CD4-positive, alpha-beta memory T cell (primary cell): ENCODE measurements at regions not wholly inside any gene's neighbourhood (a gene's known extent, or its start where the extent isn't known, plus 50 kb on each side); places are given as distances from the start of the nearest gene placed in this dataset.
A peak's percentile ranks its signal among the peaks of the same experiment; 100 is the strongest.

ENCODE experiments used
- CTCF ChIA-PET: fragments of 350-600 bp; sonication (Branson Sonifier 250); formaldehyde crosslinking; loops from one replicate; lab custom pipeline; 2021; ENCODE audit warnings: inconsistent platforms; ENCODE audit not compliant: partially characterized antibody; lab: Charles Lee
- POLR2A ChIA-PET: fragments of 350-600 bp; sonication (Branson Sonifier 250); formaldehyde crosslinking; loops from one replicate; lab custom pipeline; 2021; ENCODE audit not compliant: partially characterized antibody; lab: Charles Lee
- DNase-seq, 5 donors: peaks; one replicate each; pipeline versions ENCODE4 v3.0.0 to v3.0.0-alpha.2; 2020 to 2022; ENCODE audit warnings: mixed read lengths in 1 of 5
- H3K27ac ChIP-seq: one replicate; pipeline ENCODE4 v1.7.0; 2013; ENCODE audit warnings: low read depth, low read length
- H3K27me3 ChIP-seq: 2 replicates; pipeline ENCODE4 v1.7.0; 2013; ENCODE audit warnings: mild to moderate bottlenecking, low read length, moderate library complexity; ENCODE audit not compliant: insufficient read depth
- H3K36me3 ChIP-seq: 2 replicates; pipeline ENCODE4 v1.7.0; 2013; ENCODE audit warnings: mild to moderate bottlenecking, low read length, moderate library complexity; ENCODE audit not compliant: insufficient read depth
- H3K4me1 ChIP-seq: 2 replicates; pipeline ENCODE4 v1.7.0; 2013; ENCODE audit warnings: mild to moderate bottlenecking, low read length, moderate library complexity; ENCODE audit not compliant: insufficient read depth
- H3K4me3 ChIP-seq, 2 donors: one replicate each; pipeline ENCODE4 v1.7.0; 2013; ENCODE audit warnings: low read length in 2 of 2, mild to moderate bottlenecking in 1 of 2
- H3K9me3 ChIP-seq, 2 donors: one replicate each; pipeline ENCODE4 v1.7.0; 2013; ENCODE audit warnings: low read length in 2 of 2, control low read depth in 1 of 2; ENCODE audit not compliant: control insufficient read depth in 1 of 2
- H3K27ac Mint-ChIP-seq, 7 donors: one replicate each; pipeline ENCODE4 v1.8.0; 2020 to 2021; ENCODE audit warnings: mixed read lengths in 7 of 7, mild to moderate bottlenecking in 6 of 7, inconsistent platforms in 3 of 7, moderate library complexity in 3 of 7
- H3K27me3 Mint-ChIP-seq, 2 donors: one replicate each; pipeline ENCODE4 v1.8.0; 2020 to 2021; ENCODE audit warnings: mixed read lengths in 2 of 2
- H3K36me3 Mint-ChIP-seq, 2 donors: one replicate each; pipeline ENCODE4 v1.8.0; 2020 to 2021; ENCODE audit warnings: mixed read lengths in 2 of 2, inconsistent platforms in 1 of 2, mild to moderate bottlenecking in 1 of 2
- H3K4me1 Mint-ChIP-seq, 4 donors: one replicate each; pipeline ENCODE4 v1.8.0; 2020 to 2021; ENCODE audit warnings: mixed read lengths in 4 of 4, mild to moderate bottlenecking in 1 of 4
- H3K4me3 Mint-ChIP-seq, 8 donors: one replicate each; pipeline ENCODE4 v1.8.0; 2020 to 2021; ENCODE audit warnings: mixed read lengths in 8 of 8, mild to moderate bottlenecking in 7 of 8, moderate library complexity in 6 of 8, inconsistent platforms in 3 of 8
- H3K9me3 Mint-ChIP-seq, 8 donors: one replicate each; pipeline ENCODE4 v1.8.0; 2020 to 2021; ENCODE audit warnings: mixed read lengths in 8 of 8, mild to moderate bottlenecking in 5 of 8, inconsistent platforms in 3 of 8, moderate library complexity in 1 of 8
- intact Hi-C: fragments of 100-400 bp; cut with micrococcal nuclease; formaldehyde crosslinking; loops from one replicate; pipeline ENCODE4 v1.15.1; 2023

GRCh38 chr3:27903446-27903845 lies 181.3 kb upstream of the EOMES start:
- Mint-ChIP-seq H3K27me3 (no peaks in the 10 kb centered on the region), H3K27ac (peak overlapping the region; percentile 45 to 90 (median 82)), H3K4me3 (peak overlapping the region in 7 of 8 donors; percentile 60 to 87 (median 71)), H3K4me1 (peaks cover 31 to 62% (median 39%) of the 10 kb centered on the region in 4 donors), H3K9me3 (no peaks in the 10 kb centered on the region), H3K36me3 (peaks cover 0 to 3% of the 10 kb centered on the region in 2 donors)
- Histone ChIP-seq H3K36me3 (no peaks in the 10 kb centered on the region), H3K27ac (no peak overlapping the region), H3K27me3 (no peaks in the 10 kb centered on the region), H3K4me3 (no peak overlapping the region), H3K4me1 (peaks cover 31% of the 10 kb centered on the region), H3K9me3 (no peaks in the 10 kb centered on the region)
- POLR2A ChIA-PET = interaction anchor here (0.8 to 1.8 kb wide), 3 partner anchors 22 to 42 kb away, joined by 3 to 4 read pairs (median 4); no protein-coding TSS in a partner anchor
- CTCF ChIA-PET = no interaction called here
- peak in 3 of 5 donors; percentile 9 to 19 (median 18) for DNase-seq
- intact Hi-C loops = loop anchor here (1.0 kb wide), 1 partner anchor 22 kb away; no protein-coding TSS in a partner anchor

DNA sequence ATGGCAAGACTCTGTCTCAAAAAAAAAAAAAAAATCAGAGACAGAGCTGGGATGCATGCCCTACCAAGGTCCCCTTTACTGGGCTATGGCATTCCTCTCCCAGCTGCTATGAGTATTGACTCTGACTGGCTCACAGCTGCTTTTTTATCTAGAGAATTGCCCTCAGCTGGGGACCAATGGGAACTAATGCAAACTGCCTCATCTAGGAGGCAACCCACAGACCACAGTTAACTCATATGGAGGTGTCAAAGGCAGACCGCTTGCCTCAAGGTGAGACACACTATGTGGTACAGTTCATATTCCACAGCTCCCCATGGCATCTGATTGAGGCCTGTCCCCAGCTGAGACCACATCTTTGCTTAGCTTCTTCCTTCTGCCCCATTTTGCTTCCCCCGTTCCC lies 183.5 kb upstream of the EOMES start:
- no peak overlapping the region for H3K27ac ChIP-seq
- ChIA-PET POLR2A (interaction anchor here (0.9 to 1.7 kb wide), 3 partner anchors 10 to 184 kb away, joined by 3 read pairs; partner anchors contain the start of gene EOMES), CTCF (interaction anchor here (1.2 to 1.6 kb wide), 2 partner anchors 17 to 184 kb away, joined by 3 to 4 read pairs; partner anchors contain the start of gene EOMES)
- no peaks in the 10 kb centered on the region for H3K36me3 ChIP-seq
- Mint-ChIP-seq H3K4me1 (peaks cover 20 to 48% (median 29%) of the 10 kb centered on the region in 4 donors), H3K36me3 (peaks cover 0 to 3% of the 10 kb centered on the region in 2 donors), H3K9me3 (no peaks in the 10 kb centered on the region), H3K27ac (peak overlapping the region in 2 of 7 donors; percentile 8 to 74), H3K27me3 (no peaks in the 10 kb centered on the region), H3K4me3 (no peak overlapping the region)
- intact Hi-C loops = no loop called here
- no peaks in the 10 kb centered on the region for H3K9me3 ChIP-seq
- no peaks in the 10 kb centered on the region for H3K27me3 ChIP-seq
- H3K4me1 ChIP-seq = peaks cover 24% of the 10 kb centered on the region
- DNase-seq = peak in 3 of 5 donors; percentile 15 to 57 (median 32)
- no peak overlapping the region for H3K4me3 ChIP-seq

DNA sequence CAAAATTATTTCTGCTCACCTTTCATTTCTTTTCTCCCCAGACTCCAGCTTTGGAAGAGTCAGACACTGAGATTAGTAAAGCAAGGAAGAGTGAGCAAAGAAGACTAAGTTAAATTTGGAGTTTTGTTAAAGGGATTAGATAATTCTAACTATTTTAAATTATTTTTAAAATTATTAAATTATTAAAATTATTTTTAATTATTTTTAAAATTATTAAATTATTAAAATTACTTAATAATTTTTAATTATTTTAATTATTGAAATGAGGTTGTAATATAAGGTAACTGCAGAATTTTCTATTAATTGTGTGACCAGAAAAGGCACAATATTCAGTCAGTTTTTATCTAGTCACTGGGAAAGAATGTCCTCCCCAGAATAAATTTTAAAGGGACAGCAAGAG lies 185.0 kb upstream of the EOMES start:
- intact Hi-C loops = no loop called here
- Mint-ChIP-seq H3K4me3 (no peak overlapping the region), H3K9me3 (no peaks in the 10 kb centered on the region), H3K4me1 (peaks cover 16 to 36% (median 23%) of the 10 kb centered on the region in 4 donors), H3K27ac (no peak overlapping the region), H3K36me3 (peaks cover 0 to 3% of the 10 kb centered on the region in 2 donors), H3K27me3 (no peaks in the 10 kb centered on the region)
- no peak overlapping the region for H3K4me3 ChIP-seq
- no peak for DNase-seq
- H3K4me1 ChIP-seq = peaks cover 21% of the 10 kb centered on the region
- no peaks in the 10 kb centered on the region for H3K9me3 ChIP-seq
- POLR2A ChIA-PET = no interaction called here
- no peaks in the 10 kb centered on the region for H3K36me3 ChIP-seq
- H3K27ac ChIP-seq = no peak overlapping the region
- CTCF ChIA-PET = no interaction called here
- no peaks in the 10 kb centered on the region for H3K27me3 ChIP-seq

- H3K4me1 Mint-ChIP-seq = peaks cover 13 to 34% (median 21%) of the 10 kb centered on the region in 4 donors
- Histone ChIP-seq H3K4me1 (peaks cover 18% of the 10 kb centered on the region), H3K36me3 (no peaks in the 10 kb centered on the region), H3K27ac (no peak overlapping the region), H3K9me3 (no peaks in the 10 kb centered on the region), H3K4me3 (no peak overlapping the region), H3K27me3 (no peaks in the 10 kb centered on the region)
- DNase-seq = no peak
- H3K27ac Mint-ChIP-seq = no peak overlapping the region
- peaks cover 0 to 3% of the 10 kb centered on the region in 2 donors for H3K36me3 Mint-ChIP-seq
- ChIA-PET POLR2A (no interaction called here), CTCF (no interaction called here)
- intact Hi-C loops = no loop called here
- H3K9me3 Mint-ChIP-seq = no peaks in the 10 kb centered on the region
- no peak overlapping the region for H3K4me3 Mint-ChIP-seq
- no peaks in the 10 kb centered on the region for H3K27me3 Mint-ChIP-seq
These were observed 185.8 kb upstream of the EOMES start for GRCh38 chr3:27907929-27908328.

- intact Hi-C loops = no loop called here
- Histone ChIP-seq H3K4me3 (no peak overlapping the region), H3K9me3 (no peaks in the 10 kb centered on the region), H3K27me3 (no peaks in the 10 kb centered on the region), H3K36me3 (no peaks in the 10 kb centered on the region), H3K4me1 (no peaks in the 10 kb centered on the region), H3K27ac (no peak overlapping the region)
- no peaks in the 10 kb centered on the region for H3K27me3 Mint-ChIP-seq
- no peaks in the 10 kb centered on the region for H3K36me3 Mint-ChIP-seq
- POLR2A ChIA-PET = no interaction called here
- H3K4me3 Mint-ChIP-seq = no peak overlapping the region
- no peaks in the 10 kb centered on the region for H3K9me3 Mint-ChIP-seq
- CTCF ChIA-PET = no interaction called here
- no peak for DNase-seq
- peaks cover 0 to 12% (median 4%) of the 10 kb centered on the region in 4 donors for H3K4me1 Mint-ChIP-seq
- no peak overlapping the region for H3K27ac Mint-ChIP-seq
These were observed 188.3 kb upstream of the EOMES start for GRCh38 chr3:27910456-27910855.

GRCh38 chr3:27914199-27914598 lies 192.1 kb upstream of the EOMES start:
- no peaks in the 10 kb centered on the region for H3K27me3 ChIP-seq
- ChIA-PET POLR2A (no interaction called here), CTCF (interaction anchor here (0.8 to 1.3 kb wide), 2 partner anchors 191 to 412 kb away, joined by 3 to 4 read pairs; no protein-coding TSS in a partner anchor)
- no peaks in the 10 kb centered on the region for H3K4me1 ChIP-seq
- Mint-ChIP-seq H3K9me3 (peaks cover 0 to 2% (median 0%) of the 10 kb centered on the region in 8 donors), H3K27ac (no peak overlapping the region), H3K4me1 (peaks cover 0 to 1% (median 0%) of the 10 kb centered on the region in 4 donors), H3K36me3 (no peaks in the 10 kb centered on the region), H3K27me3 (peaks cover 0 to 2% of the 10 kb centered on the region in 2 donors), H3K4me3 (no peak overlapping the region)
- H3K9me3 ChIP-seq = no peaks in the 10 kb centered on the region
- H3K36me3 ChIP-seq = no peaks in the 10 kb centered on the region
- no peak overlapping the region for H3K4me3 ChIP-seq
- no peak overlapping the region for H3K27ac ChIP-seq
- intact Hi-C loops = no loop called here
- no peak for DNase-seq

- no peak overlapping the region for H3K27ac ChIP-seq
- DNase-seq = no peak
- no peaks in the 10 kb centered on the region for H3K4me1 ChIP-seq
- no peaks in the 10 kb centered on the region for H3K36me3 ChIP-seq
- ChIA-PET POLR2A (no interaction called here), CTCF (no interaction called here)
- no peaks in the 10 kb centered on the region for H3K9me3 ChIP-seq
- no peaks in the 10 kb centered on the region for H3K27me3 Mint-ChIP-seq
- H3K36me3 Mint-ChIP-seq = no peaks in the 10 kb centered on the region
- no peak overlapping the region for H3K27ac Mint-ChIP-seq
- H3K27me3 ChIP-seq = no peaks in the 10 kb centered on the region
- peaks cover 0 to 3% (median 1%) of the 10 kb centered on the region in 4 donors for H3K4me1 Mint-ChIP-seq
- intact Hi-C loops = no loop called here
- no peak overlapping the region for H3K4me3 ChIP-seq
- no peak overlapping the region for H3K4me3 Mint-ChIP-seq
- peaks cover 0 to 2% (median 0%) of the 10 kb centered on the region in 8 donors for H3K9me3 Mint-ChIP-seq
These were observed 201.4 kb upstream of the EOMES start for GRCh38 chr3:27923349-27924068.
